ENCODE measurements at regions not wholly inside any gene's neighbourhood (a gene's known extent, or its start where the extent isn't known, plus 50 kb on each side); places are given as distances from the start of the nearest gene placed in this dataset.

DNA sequence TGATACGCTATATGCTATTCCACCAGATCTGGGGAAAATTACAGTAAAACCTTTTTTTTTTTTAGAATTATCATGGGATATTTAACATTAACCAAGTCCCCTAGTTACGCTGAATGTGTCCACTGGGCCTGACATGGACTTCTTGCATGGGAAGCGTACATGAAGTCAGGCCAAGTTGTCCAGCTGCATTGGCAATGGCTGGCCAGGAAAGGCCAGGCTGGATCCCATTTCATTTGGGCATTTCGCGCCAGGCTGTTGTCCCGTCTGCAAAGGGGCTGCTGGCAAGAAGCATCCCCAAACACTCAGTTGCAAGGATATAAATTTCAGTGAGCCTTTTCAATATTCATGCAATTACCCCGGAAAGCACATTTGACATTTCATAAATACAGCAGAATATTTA lies 933.3 kb downstream of the GRID1 start:
- TF ChIP-seq, protein P1, sequence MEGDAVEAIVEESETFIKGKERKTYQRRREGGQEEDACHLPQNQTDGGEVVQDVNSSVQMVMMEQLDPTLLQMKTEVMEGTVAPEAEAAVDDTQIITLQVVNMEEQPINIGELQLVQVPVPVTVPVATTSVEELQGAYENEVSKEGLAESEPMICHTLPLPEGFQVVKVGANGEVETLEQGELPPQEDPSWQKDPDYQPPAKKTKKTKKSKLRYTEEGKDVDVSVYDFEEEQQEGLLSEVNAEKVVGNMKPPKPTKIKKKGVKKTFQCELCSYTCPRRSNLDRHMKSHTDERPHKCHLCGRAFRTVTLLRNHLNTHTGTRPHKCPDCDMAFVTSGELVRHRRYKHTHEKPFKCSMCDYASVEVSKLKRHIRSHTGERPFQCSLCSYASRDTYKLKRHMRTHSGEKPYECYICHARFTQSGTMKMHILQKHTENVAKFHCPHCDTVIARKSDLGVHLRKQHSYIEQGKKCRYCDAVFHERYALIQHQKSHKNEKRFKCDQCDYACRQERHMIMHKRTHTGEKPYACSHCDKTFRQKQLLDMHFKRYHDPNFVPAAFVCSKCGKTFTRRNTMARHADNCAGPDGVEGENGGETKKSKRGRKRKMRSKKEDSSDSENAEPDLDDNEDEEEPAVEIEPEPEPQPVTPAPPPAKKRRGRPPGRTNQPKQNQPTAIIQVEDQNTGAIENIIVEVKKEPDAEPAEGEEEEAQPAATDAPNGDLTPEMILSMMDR (IDR thresholded peaks at IDR 0.05), result no peak
- TF ChIP-seq POLR2A (IDR thresholded peaks at IDR 0.05), result no peak
- no peak for TF ChIP-seq POLR2AphosphoS5 (IDR thresholded peaks at IDR 0.05)
